ENCODE measurements at regions not wholly inside any gene's neighbourhood (a gene's known extent, or its start where the extent isn't known, plus 50 kb on each side); places are given as distances from the start of the nearest gene placed in this dataset.

DNA sequence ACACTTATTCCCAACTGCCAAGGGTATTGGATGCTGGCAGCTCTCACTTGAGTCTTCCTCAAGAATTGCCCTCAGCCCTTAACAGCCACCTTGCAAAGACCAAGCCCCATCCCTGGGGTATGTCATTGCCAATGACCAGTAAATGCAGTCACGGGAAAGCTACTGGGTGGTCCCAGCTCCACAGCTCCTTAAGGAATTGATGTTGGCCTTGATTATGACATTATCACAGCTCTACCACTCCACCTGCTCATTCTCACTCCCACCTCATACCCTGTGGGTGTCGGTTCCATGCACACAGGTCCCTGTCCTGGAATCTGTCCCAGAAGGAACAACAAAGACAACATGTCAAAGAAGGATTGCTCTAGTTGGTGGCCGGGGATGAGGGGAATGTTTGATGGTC is 60.5 kb upstream of the GJB5 start:
- no peak for FAIRE-seq
- POLR2A ChIA-PET, result no interaction called here
- DNase-seq (ENCODE audit: extremely low read depth in 1 of 4, low spot score in 3 of 4), result no peak

GRCh38 chr1:34695580-34695979 is 59.3 kb upstream of the GJB5 start:
- WGBS (ENCODE audit: insufficient coverage, low coverage, missing lambda C conversion rate), result 7% methylated on average over 7 of the region's 7 CpGs
- intact Hi-C loops (cut with micrococcal nuclease), result no loop called here

More for the DNA sequence above, 60.5 kb upstream of the GJB5 start:
- Histone ChIP-seq H3K79me2 (ENCODE audit: control insufficient read depth, insufficient read depth, low read length) (no peaks in the 10 kb centered on the region), H3K9ac (ENCODE audit: insufficient read depth in 1 of 2, low read depth in 2 of 2, low read length in 2 of 2) (no peak overlapping the region), H4K20me1 (replicated peaks; ENCODE audit: control insufficient read depth, insufficient read depth, low read length) (no peaks in the 10 kb centered on the region; the same call in 1 of the 2 replicates), H3K36me3 (ENCODE audit: control insufficient read depth, insufficient read depth, low read length) (no peaks in the 10 kb centered on the region), H3K4me1 (replicated peaks in 1 of 2; ENCODE audit: control insufficient read depth in 2 of 2, insufficient read depth in 2 of 2, low read length in 2 of 2) (no peaks in the 10 kb centered on the region), H3K4me3 (no peak overlapping the region), H3K27ac (ENCODE audit: extremely low read depth, low read depth, low read length) (no peak overlapping the region), H3K4me2 (ENCODE audit: insufficient read depth, low read length) (no peak overlapping the region), H3K9me1 (ENCODE audit: control insufficient read depth, insufficient read depth, low read length) (no peaks in the 10 kb centered on the region), H2AFZ (ENCODE audit: low read depth, low read length) (no peak overlapping the region), H3K27me3 (ENCODE audit: control insufficient read depth in 2 of 2, insufficient read depth in 2 of 2, low read length in 2 of 2) (peaks cover 0 to 17% of the 10 kb centered on the region in 2 experiments; a peak in 2 of 5 replicates), H3K9me3 (replicated peaks; ENCODE audit: control insufficient read depth, insufficient read depth, low read depth, low read length) (no peaks in the 10 kb centered on the region)
- in situ Hi-C loops (cut with MboI), result no loop called here
- ATAC-seq, result no peak
- intact Hi-C loops (cut with micrococcal nuclease), result no loop called here
- TF ChIP-seq ZNF146 (CRISPR knock-in tag; IDR thresholded peaks at IDR 0.05; ENCODE audit: unreplicated experiment) (no peak), MAZ (CRISPR knock-in tag; conservative IDR thresholded peaks at IDR 0.05 in 1 of 2, IDR thresholded peaks at IDR 0.05 in 1 of 2) (no peak), NONO (IDR thresholded peaks at IDR 0.05; ENCODE audit: low read depth in 2 of 2, low read length in 1 of 2) (no peak), SRSF9 (IDR thresholded peaks at IDR 0.05; ENCODE audit: borderline replicate concordance, low read depth, low read length) (no peak), TCF7 (IDR thresholded peaks at IDR 0.05; ENCODE audit: borderline replicate concordance) (no peak), ZNF75A (CRISPR knock-in tag; IDR thresholded peaks at IDR 0.05) (no peak), DDX20 (tag; IDR thresholded peaks at IDR 0.05; ENCODE audit: low read depth) (no peak), ZBTB1 (CRISPR knock-in tag; IDR thresholded peaks at IDR 0.05; ENCODE audit: borderline replicate concordance, low read depth) (no peak), EWSR1 (IDR thresholded peaks at IDR 0.05; ENCODE audit: borderline replicate concordance, low read depth, partially characterized antibody) (no peak), FIP1L1 (IDR thresholded peaks at IDR 0.05; ENCODE audit: low read depth, low read length, poor library complexity, severe bottlenecking) (no peak), RBM17 (IDR thresholded peaks at IDR 0.05; ENCODE audit: borderline replicate concordance, low read depth, low read length) (no peak), SP2 (IDR thresholded peaks at IDR 0.05; ENCODE audit: extremely low read depth, low read depth, low read length, poor library complexity, severe bottlenecking) (no peak), ZC3H4 (CRISPR knock-in tag; IDR thresholded peaks at IDR 0.05; ENCODE audit: borderline replicate concordance) (no peak), CREBBP (IDR thresholded peaks at IDR 0.05; ENCODE audit: low read depth, low read length) (no peak), DIDO1 (tag; IDR thresholded peaks at IDR 0.05; ENCODE audit: low read depth) (no peak)
- CTCF ChIA-PET (ENCODE audit: low intra/inter-chr PET ratio), result no interaction called here
- 0% methylated on average over 3 of the region's 3 CpGs for WGBS (ENCODE audit: insufficient coverage, low coverage, missing lambda C conversion rate)
- no TSS peak for BruUV-seq (replicated peaks)

More at GRCh38 chr1:34695580-34695979, 59.3 kb upstream of the GJB5 start:
- Histone ChIP-seq H3K9me3 (replicated peaks; ENCODE audit: control insufficient read depth, insufficient read depth, low read depth, low read length) (no peaks in the 10 kb centered on the region), H2AFZ (ENCODE audit: low read depth, low read length) (no peak overlapping the region), H3K79me2 (ENCODE audit: control insufficient read depth, insufficient read depth, low read length) (no peaks in the 10 kb centered on the region), H3K27ac (ENCODE audit: extremely low read depth, low read depth, low read length) (no peak overlapping the region), H3K4me3 (no peak overlapping the region), H3K4me2 (ENCODE audit: insufficient read depth, low read length) (no peak overlapping the region), H3K27me3 (ENCODE audit: control insufficient read depth in 2 of 2, insufficient read depth in 2 of 2, low read length in 2 of 2) (peaks cover 0 to 23% of the 10 kb centered on the region in 2 experiments; a peak in 2 of 5 replicates), H3K9ac (ENCODE audit: insufficient read depth in 1 of 2, low read depth in 2 of 2, low read length in 2 of 2) (no peak overlapping the region), H3K36me3 (ENCODE audit: control insufficient read depth, insufficient read depth, low read length) (no peaks in the 10 kb centered on the region), H3K4me1 (replicated peaks in 1 of 2; ENCODE audit: control insufficient read depth in 2 of 2, insufficient read depth in 2 of 2, low read length in 2 of 2) (no peaks in the 10 kb centered on the region), H3K9me1 (ENCODE audit: control insufficient read depth, insufficient read depth, low read length) (no peaks in the 10 kb centered on the region), H4K20me1 (replicated peaks; ENCODE audit: control insufficient read depth, insufficient read depth, low read length) (no peaks in the 10 kb centered on the region; the same call in 1 of the 2 replicates)
- ChIA-PET POLR2A (no interaction called here), CTCF (ENCODE audit: low intra/inter-chr PET ratio) (no interaction called here)
- BruUV-seq (replicated peaks), result no TSS peak
- DNase-seq (ENCODE audit: extremely low read depth in 1 of 4, low spot score in 3 of 4) (no peak), FAIRE-seq (no peak), ATAC-seq (no peak)
- in situ Hi-C loops (cut with MboI), result no loop called here
- TF ChIP-seq DPF2 (IDR thresholded peaks at IDR 0.05) (no peak), NFIC (IDR thresholded peaks at IDR 0.05) (peak; percentile 74)

All from K562 (cell line).